Stomach smooth muscle (tissue), 2 donors: ENCODE measurements at regions not wholly inside any gene's neighbourhood (a gene's known extent, or its start where the extent isn't known, plus 50 kb on each side); places are given as distances from the start of the nearest gene placed in this dataset.
A peak's percentile ranks its signal among the peaks of the same experiment; 100 is the strongest.

Source experiments
- H3K27ac ChIP-seq: one replicate; pipeline ENCODE4 v1.7.0; 2013; ENCODE audit warnings: mild to moderate bottlenecking, low read length, inconsistent platforms
- H3K27me3 ChIP-seq, 2 donors: one replicate each; pipeline ENCODE4 v1.7.0; 2013; ENCODE audit warnings: low read length in 2 of 2; ENCODE audit not compliant: insufficient read depth in 2 of 2, control insufficient read depth in 1 of 2
- H3K36me3 ChIP-seq, 2 donors: one replicate each; pipeline ENCODE4 v1.7.0; 2013; ENCODE audit warnings: low read length in 2 of 2; ENCODE audit not compliant: control insufficient read depth in 2 of 2, insufficient read depth in 2 of 2
- H3K4me1 ChIP-seq: one replicate; pipeline ENCODE4 v1.7.0; 2013; ENCODE audit warnings: low read length; ENCODE audit not compliant: control insufficient read depth, insufficient read depth
- H3K4me3 ChIP-seq, 2 donors: one replicate each; pipeline ENCODE4 v1.7.0; 2013; ENCODE audit warnings: low read length in 2 of 2
- H3K9ac ChIP-seq, 2 donors: one replicate each; pipeline ENCODE4 v1.7.0; 2013; ENCODE audit warnings: low read length in 2 of 2, mild to moderate bottlenecking in 1 of 2
- H3K9me3 ChIP-seq, 2 donors: one replicate each; pipeline ENCODE4 v1.7.0; 2013; ENCODE audit warnings: low read length in 2 of 2; ENCODE audit not compliant: control insufficient read depth in 2 of 2
- donor health status: healthy.
- donor health status: Pancreatic carcinoma.

GRCh38 chr7:125661-126060 lies 66.7 kb upstream of the FAM20C start:
- H3K9ac ChIP-seq = no peak overlapping the region
- H3K9me3 ChIP-seq = no peaks in the 10 kb centered on the region
- no peak overlapping the region for H3K27ac ChIP-seq
- no peaks in the 10 kb centered on the region for H3K27me3 ChIP-seq
- peaks cover 29% of the 10 kb centered on the region for H3K4me1 ChIP-seq
- no peak overlapping the region for H3K4me3 ChIP-seq
- no peaks in the 10 kb centered on the region for H3K36me3 ChIP-seq

GRCh38 chr7:126368-126767 lies 66.0 kb upstream of the FAM20C start:
- H3K9ac ChIP-seq = no peak overlapping the region
- H3K9me3 ChIP-seq = no peaks in the 10 kb centered on the region
- peaks cover 36% of the 10 kb centered on the region for H3K4me1 ChIP-seq
- H3K36me3 ChIP-seq = no peaks in the 10 kb centered on the region
- no peak overlapping the region for H3K27ac ChIP-seq
- no peaks in the 10 kb centered on the region for H3K27me3 ChIP-seq
- H3K4me3 ChIP-seq = no peak overlapping the region

- Histone ChIP-seq H3K9ac (no peak overlapping the region), H3K27ac (no peak overlapping the region), H3K4me1 (peaks cover 44% of the 10 kb centered on the region), H3K27me3 (no peaks in the 10 kb centered on the region), H3K36me3 (no peaks in the 10 kb centered on the region), H3K4me3 (no peak overlapping the region), H3K9me3 (no peaks in the 10 kb centered on the region)
Observed at GRCh38 chr7:127064-127598, 65.2 kb upstream of the FAM20C start.

GRCh38 chr7:128171-129080 lies 63.9 kb upstream of the FAM20C start:
- H3K27ac ChIP-seq = peak overlapping the region; percentile 71
- no peak overlapping the region for H3K9ac ChIP-seq
- no peak overlapping the region for H3K4me3 ChIP-seq
- no peaks in the 10 kb centered on the region for H3K9me3 ChIP-seq
- H3K4me1 ChIP-seq = peaks cover 48% of the 10 kb centered on the region
- no peaks in the 10 kb centered on the region for H3K36me3 ChIP-seq
- no peaks in the 10 kb centered on the region for H3K27me3 ChIP-seq

- H3K4me3 ChIP-seq = peak overlapping the region; percentile 45 to 64
- no peaks in the 10 kb centered on the region for H3K27me3 ChIP-seq
- H3K9me3 ChIP-seq = no peaks in the 10 kb centered on the region
- H3K4me1 ChIP-seq = peaks cover 46% of the 10 kb centered on the region
- peak overlapping the region; percentile 71 for H3K27ac ChIP-seq
- peak overlapping the region in 1 of 2 donors; percentile 19 for H3K9ac ChIP-seq
- H3K36me3 ChIP-seq = no peaks in the 10 kb centered on the region
Observed at GRCh38 chr7:129366-130221, 62.8 kb upstream of the FAM20C start.

GRCh38 chr7:130222-130572 lies 62.2 kb upstream of the FAM20C start:
- Histone ChIP-seq H3K4me3 (peak overlapping the region; percentile 45 to 64), H3K36me3 (no peaks in the 10 kb centered on the region), H3K27me3 (no peaks in the 10 kb centered on the region), H3K9me3 (no peaks in the 10 kb centered on the region), H3K27ac (peak overlapping the region; percentile 71), H3K9ac (no peak overlapping the region), H3K4me1 (peaks cover 43% of the 10 kb centered on the region)

GRCh38 chr7:130875-131780 lies 61.2 kb upstream of the FAM20C start:
- Histone ChIP-seq H3K27ac (peak overlapping the region; percentile 53), H3K4me3 (peak overlapping the region in 1 of 2 donors; percentile 29), H3K9me3 (no peaks in the 10 kb centered on the region)

GRCh38 chr7:131781-132482 lies 60.4 kb upstream of the FAM20C start:
- Histone ChIP-seq H3K27ac (peak overlapping the region; percentile 53), H3K36me3 (no peaks in the 10 kb centered on the region), H3K4me1 (peaks cover 42% of the 10 kb centered on the region), H3K27me3 (no peaks in the 10 kb centered on the region), H3K4me3 (peak overlapping the region in 1 of 2 donors; percentile 29), H3K9ac (peak overlapping the region; percentile 31 to 51), H3K9me3 (no peaks in the 10 kb centered on the region)

More at GRCh38 chr7:130875-131780, 61.2 kb upstream of the FAM20C start:
- Histone ChIP-seq H3K9ac (peak overlapping the region in 1 of 2 donors; percentile 31), H3K4me1 (peaks cover 42% of the 10 kb centered on the region), H3K27me3 (no peaks in the 10 kb centered on the region), H3K36me3 (no peaks in the 10 kb centered on the region)

GRCh38 chr7:132899-133298 lies 59.5 kb upstream of the FAM20C start:
- Histone ChIP-seq H3K4me1 (peaks cover 42% of the 10 kb centered on the region), H3K4me3 (no peak overlapping the region), H3K9me3 (no peaks in the 10 kb centered on the region), H3K27ac (no peak overlapping the region), H3K9ac (no peak overlapping the region), H3K27me3 (no peaks in the 10 kb centered on the region), H3K36me3 (no peaks in the 10 kb centered on the region)
